ENCODE measurements at regions not wholly inside any gene's neighbourhood (a gene's known extent, or its start where the extent isn't known, plus 50 kb on each side); places are given as distances from the start of the nearest gene placed in this dataset.

GRCh38 chr15:96540283-96540682 lies 209.8 kb downstream of the NR2F2 start:
- H3K36me3 ChIP-seq (replicated peaks; ENCODE audit: insufficient read depth, low read depth), result no peaks in the 10 kb centered on the region
- TF ChIP-seq EZH2 (IDR thresholded peaks at IDR 0.05; ENCODE audit: borderline replicate concordance), result no peak
- TF ChIP-seq EZH2phosphoT487 (IDR thresholded peaks at IDR 0.05; ENCODE audit: low read depth, severe bottlenecking, unreplicated experiment), result no peak
- H3K9me2 ChIP-seq (replicated peaks; ENCODE audit: insufficient read depth), result no peaks in the 10 kb centered on the region
- H3K9me3 ChIP-seq (ENCODE audit: low read depth), result no peaks in the 10 kb centered on the region
- H3K27me3 ChIP-seq, result no peaks in the 10 kb centered on the region
- no peak overlapping the region for H3K4me2 ChIP-seq
- H2AFZ ChIP-seq, result no peak overlapping the region
- no peaks in the 10 kb centered on the region for H4K20me1 ChIP-seq (ENCODE audit: insufficient read depth, poor library complexity, severe bottlenecking)
- no peak overlapping the region for H3K27ac ChIP-seq
- H3K4me3 ChIP-seq, result no peak overlapping the region
- no peaks in the 10 kb centered on the region for H3K79me2 ChIP-seq
- H3K4me1 ChIP-seq (ENCODE audit: insufficient read depth), result no peaks in the 10 kb centered on the region
- WGBS (ENCODE audit: low lambda C conversion rate, missing lambda C conversion rate), result 95% methylated on average over 7 of the region's 7 CpGs
- DNase-seq (ENCODE audit: low spot score), result no peak

- H3K4me2 ChIP-seq, result no peak overlapping the region
- H2AFZ ChIP-seq, result no peak overlapping the region
- no peaks in the 10 kb centered on the region for H3K36me3 ChIP-seq (replicated peaks; ENCODE audit: insufficient read depth, low read depth)
- no peaks in the 10 kb centered on the region for H3K79me2 ChIP-seq
- H3K9me3 ChIP-seq (ENCODE audit: low read depth), result no peaks in the 10 kb centered on the region
- H3K9me2 ChIP-seq (replicated peaks; ENCODE audit: insufficient read depth), result no peaks in the 10 kb centered on the region
- TF ChIP-seq CTCF (IDR thresholded peaks at IDR 0.05; ENCODE audit: poor library complexity) (no peak), EZH2 (IDR thresholded peaks at IDR 0.05; ENCODE audit: borderline replicate concordance) (no peak), EZH2phosphoT487 (IDR thresholded peaks at IDR 0.05; ENCODE audit: low read depth, severe bottlenecking, unreplicated experiment) (no peak)
- no peak overlapping the region for H3K27ac ChIP-seq
- H3K4me3 ChIP-seq, result no peak overlapping the region
- no peaks in the 10 kb centered on the region for H3K27me3 ChIP-seq
- 93% methylated on average over 4 of the region's 4 CpGs for WGBS (ENCODE audit: low lambda C conversion rate, missing lambda C conversion rate)
- no peaks in the 10 kb centered on the region for H3K4me1 ChIP-seq (ENCODE audit: insufficient read depth)
- no peak for DNase-seq (ENCODE audit: low spot score)
- H4K20me1 ChIP-seq (ENCODE audit: insufficient read depth, poor library complexity, severe bottlenecking), result no peaks in the 10 kb centered on the region
Observed at GRCh38 chr15:96542130-96542770, 211.8 kb downstream of the NR2F2 start.

- DNase-seq (ENCODE audit: low spot score), result no peak
Observed at GRCh38 chr15:96544162-96544756, 213.8 kb downstream of the NR2F2 start.

More at GRCh38 chr15:96544162-96544756, 213.8 kb downstream of the NR2F2 start:
- H3K9me3 ChIP-seq (ENCODE audit: low read depth), result no peaks in the 10 kb centered on the region
- H3K4me3 ChIP-seq, result no peak overlapping the region
- TF ChIP-seq EZH2 (IDR thresholded peaks at IDR 0.05; ENCODE audit: borderline replicate concordance) (no peak), EZH2phosphoT487 (IDR thresholded peaks at IDR 0.05; ENCODE audit: low read depth, severe bottlenecking, unreplicated experiment) (no peak), CTCF (IDR thresholded peaks at IDR 0.05; ENCODE audit: poor library complexity) (no peak)
- H3K4me1 ChIP-seq (ENCODE audit: insufficient read depth), result no peaks in the 10 kb centered on the region
- H3K79me2 ChIP-seq, result no peaks in the 10 kb centered on the region
- no peaks in the 10 kb centered on the region for H3K9me2 ChIP-seq (replicated peaks; ENCODE audit: insufficient read depth)
- H2AFZ ChIP-seq, result no peak overlapping the region
- no peaks in the 10 kb centered on the region for H3K36me3 ChIP-seq (replicated peaks; ENCODE audit: insufficient read depth, low read depth)
- H4K20me1 ChIP-seq (ENCODE audit: insufficient read depth, poor library complexity, severe bottlenecking), result no peaks in the 10 kb centered on the region
- H3K27ac ChIP-seq, result no peak overlapping the region
- no peak overlapping the region for H3K4me2 ChIP-seq
- H3K27me3 ChIP-seq, result no peaks in the 10 kb centered on the region
- WGBS (ENCODE audit: low lambda C conversion rate, missing lambda C conversion rate), result 51% methylated on average over 5 of the region's 5 CpGs
